ENCODE measurements at regions not wholly inside any gene's neighbourhood (a gene's known extent, or its start where the extent isn't known, plus 50 kb on each side); places are given as distances from the start of the nearest gene placed in this dataset.

DNA sequence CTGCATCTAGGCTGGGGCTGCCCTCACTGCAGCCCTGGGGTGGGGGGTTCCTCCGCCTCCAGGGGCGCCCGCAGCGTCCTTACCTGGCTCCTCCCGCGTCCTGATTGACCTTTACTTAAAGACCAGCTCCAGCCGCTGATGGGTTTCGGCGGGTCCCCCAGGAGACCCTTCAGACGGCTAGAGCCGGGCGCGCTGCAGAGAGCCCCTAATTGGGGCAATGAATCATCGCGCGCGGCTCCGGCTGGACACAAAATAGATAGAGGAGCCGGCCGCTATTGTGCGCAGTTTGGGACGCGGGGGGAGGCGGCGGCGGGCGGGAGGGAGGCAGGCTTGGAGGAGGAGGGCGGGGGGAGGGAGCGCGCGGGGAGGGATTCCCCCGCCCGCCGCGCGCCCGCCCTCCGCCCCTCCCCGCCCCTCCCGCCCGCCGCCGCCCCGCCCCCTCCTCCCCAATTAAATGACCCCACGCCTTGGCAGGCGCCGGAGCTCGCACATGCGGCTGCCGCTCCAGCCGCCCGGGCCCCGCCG, 56.5 kb upstream of the CIBAR2 start:
- Histone ChIP-seq H3K27me3 (peaks cover 0 to 52% (median 14%) of the 10 kb centered on the region in 3 donors), H3K4me1 (peaks cover 43 to 94% (median 75%) of the 10 kb centered on the region in 4 donors), H3K36me3 (no peaks in the 10 kb centered on the region), H3K27ac (peak overlapping the region in 4 of 5 donors; percentile 34 to 66 (median 45)), H3K4me3 (peak overlapping the region; percentile 27 to 35 (median 32)), H3K9me3 (no peaks in the 10 kb centered on the region)
- WGBS, 5 donors = 4 to 20% (median 8%) methylated on average over 3 to 53 of the region's 54 CpGs; no CpG with 5 or more reads in 1 of the 5 donors
- TF ChIP-seq EP300 (IDR thresholded peaks at IDR 0.05) (no peak), POLR2A (IDR thresholded peaks at IDR 0.05) (no peak), POLR2AphosphoS5 (IDR thresholded peaks at IDR 0.05) (no peak)
- TF ChIP-seq, protein P1, sequence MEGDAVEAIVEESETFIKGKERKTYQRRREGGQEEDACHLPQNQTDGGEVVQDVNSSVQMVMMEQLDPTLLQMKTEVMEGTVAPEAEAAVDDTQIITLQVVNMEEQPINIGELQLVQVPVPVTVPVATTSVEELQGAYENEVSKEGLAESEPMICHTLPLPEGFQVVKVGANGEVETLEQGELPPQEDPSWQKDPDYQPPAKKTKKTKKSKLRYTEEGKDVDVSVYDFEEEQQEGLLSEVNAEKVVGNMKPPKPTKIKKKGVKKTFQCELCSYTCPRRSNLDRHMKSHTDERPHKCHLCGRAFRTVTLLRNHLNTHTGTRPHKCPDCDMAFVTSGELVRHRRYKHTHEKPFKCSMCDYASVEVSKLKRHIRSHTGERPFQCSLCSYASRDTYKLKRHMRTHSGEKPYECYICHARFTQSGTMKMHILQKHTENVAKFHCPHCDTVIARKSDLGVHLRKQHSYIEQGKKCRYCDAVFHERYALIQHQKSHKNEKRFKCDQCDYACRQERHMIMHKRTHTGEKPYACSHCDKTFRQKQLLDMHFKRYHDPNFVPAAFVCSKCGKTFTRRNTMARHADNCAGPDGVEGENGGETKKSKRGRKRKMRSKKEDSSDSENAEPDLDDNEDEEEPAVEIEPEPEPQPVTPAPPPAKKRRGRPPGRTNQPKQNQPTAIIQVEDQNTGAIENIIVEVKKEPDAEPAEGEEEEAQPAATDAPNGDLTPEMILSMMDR (IDR thresholded peaks at IDR 0.05) = no peak
- intact Hi-C loops (cut with DNase I; ENCODE audit: low total_unique reads) = no loop called here
- DNase-seq = peak in 1 of 2 donors; percentile 83

DNA sequence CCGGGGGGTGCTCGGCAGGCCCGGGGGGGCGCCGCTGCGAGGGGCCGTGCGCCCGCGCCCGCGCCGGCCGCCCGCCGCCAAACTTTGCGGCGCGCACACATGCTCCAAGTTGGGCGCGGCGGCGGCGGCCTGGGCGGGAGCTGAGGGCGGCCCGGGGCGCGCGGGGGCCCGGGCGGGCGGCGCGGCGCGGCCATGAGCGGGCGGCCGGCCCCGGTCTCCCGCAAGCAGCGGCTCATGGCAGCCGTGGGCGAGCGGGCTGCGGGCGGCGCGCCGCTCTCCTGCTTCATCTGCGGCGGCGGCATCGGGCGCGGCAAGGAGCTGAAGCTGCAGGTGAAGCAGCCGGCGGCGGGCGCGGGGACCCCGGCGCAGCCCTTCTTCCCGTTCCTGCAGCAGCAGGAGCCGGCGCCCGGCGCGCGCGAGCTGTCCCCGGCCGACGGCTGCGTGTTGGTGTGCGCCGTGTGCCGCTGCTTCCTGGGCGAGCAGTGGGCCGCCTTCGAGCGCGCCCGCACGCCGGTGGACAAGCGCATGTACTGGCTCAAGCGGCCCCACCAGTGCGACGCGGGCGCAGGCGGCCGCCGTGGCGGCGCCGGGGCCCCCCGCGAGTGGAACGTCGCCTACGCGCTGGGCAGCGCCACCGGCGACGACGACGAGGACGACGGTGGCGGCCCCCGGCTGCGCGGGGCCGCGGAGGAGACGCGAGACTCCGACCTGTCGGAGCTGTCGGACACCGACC, 57.2 kb upstream of the CIBAR2 start:
- peak overlapping the region in 2 of 5 donors; percentile 52 to 66 for H3K27ac ChIP-seq

DNA sequence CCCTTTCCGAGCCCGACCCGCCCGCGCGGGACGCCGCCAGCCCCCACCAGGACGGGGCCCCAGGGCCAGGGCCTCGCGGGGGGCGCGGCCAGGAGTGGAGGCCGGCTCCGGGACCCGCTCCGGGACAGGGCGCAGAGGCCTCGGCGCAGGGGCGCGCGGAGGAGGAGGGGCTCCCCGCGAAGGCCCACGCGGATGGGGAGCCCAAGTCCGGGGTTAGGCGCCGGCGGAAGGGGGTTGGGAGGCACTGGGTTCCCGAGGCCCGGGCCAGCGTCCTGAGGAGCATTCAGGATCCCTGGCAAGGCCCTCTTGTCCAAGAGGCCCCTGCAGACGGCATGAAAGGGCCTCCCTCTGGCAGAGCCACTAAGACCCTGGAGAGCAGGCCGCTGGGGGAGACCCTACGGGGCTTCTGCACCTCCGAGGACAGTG, 57.8 kb upstream of the CIBAR2 start:
- H3K4me1 ChIP-seq = peaks cover 55 to 94% (median 82%) of the 10 kb centered on the region in 4 donors
- no peaks in the 10 kb centered on the region for H3K36me3 ChIP-seq
- no peak for DNase-seq
- H3K27me3 ChIP-seq = peaks cover 0 to 52% (median 14%) of the 10 kb centered on the region in 3 donors
- 0 to 25% (median 16%) methylated on average over 3 to 38 of the region's 38 CpGs for WGBS, 5 donors
- TF ChIP-seq POLR2AphosphoS5 (IDR thresholded peaks at IDR 0.05) (no peak), EP300 (IDR thresholded peaks at IDR 0.05) (no peak), POLR2A (IDR thresholded peaks at IDR 0.05) (no peak)
- TF ChIP-seq, protein P1 (IDR thresholded peaks at IDR 0.05) = no peak
- no peaks in the 10 kb centered on the region for H3K9me3 ChIP-seq
- intact Hi-C loops (cut with DNase I; ENCODE audit: low total_unique reads) = no loop called here
- peak overlapping the region; percentile 52 to 58 (median 55) for H3K4me3 ChIP-seq
- peak overlapping the region in 2 of 5 donors; percentile 52 to 66 for H3K27ac ChIP-seq

More for the DNA sequence above, 57.2 kb upstream of the CIBAR2 start:
- intact Hi-C loops (cut with DNase I; ENCODE audit: low total_unique reads) = no loop called here
- 1 to 3% (median 1%) methylated on average over 36 to 123 of the region's 125 CpGs; no CpG with 5 or more reads in 1 of the 5 donors for WGBS, 5 donors
- Histone ChIP-seq H3K4me1 (peaks cover 51 to 94% (median 79%) of the 10 kb centered on the region in 4 donors), H3K4me3 (peak overlapping the region; percentile 52 to 58 (median 55)), H3K9me3 (no peaks in the 10 kb centered on the region), H3K27me3 (peaks cover 0 to 52% (median 14%) of the 10 kb centered on the region in 3 donors), H3K36me3 (no peaks in the 10 kb centered on the region)
- TF ChIP-seq POLR2A (IDR thresholded peaks at IDR 0.05) = no peak
- peak in 1 of 2 donors; percentile 64 for DNase-seq

DNA sequence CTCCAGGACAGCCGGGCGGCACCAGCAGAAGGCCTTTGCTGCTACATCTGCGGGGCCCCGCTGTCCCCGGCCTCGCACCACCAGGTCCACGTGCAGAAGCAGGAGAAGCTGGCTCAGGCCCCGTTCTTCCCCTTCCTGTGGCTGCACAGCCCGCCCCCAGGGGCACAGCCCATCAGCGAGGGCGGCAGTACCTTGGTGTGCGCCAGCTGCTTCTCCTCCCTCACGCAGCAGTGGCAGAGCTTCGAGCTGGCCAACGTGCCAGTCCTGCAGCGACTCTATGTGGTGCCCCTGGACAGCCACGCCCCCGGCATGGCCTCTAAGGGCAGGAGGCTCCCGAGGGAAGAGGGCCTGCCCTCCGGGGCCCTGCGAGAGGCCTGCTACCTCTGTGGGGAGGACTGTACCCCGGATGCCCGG, 58.3 kb upstream of the CIBAR2 start:
- DNase-seq = no peak
- intact Hi-C loops (cut with DNase I; ENCODE audit: low total_unique reads) = no loop called here
- Histone ChIP-seq H3K27ac (no peak overlapping the region), H3K27me3 (peaks cover 0 to 52% (median 14%) of the 10 kb centered on the region in 3 donors), H3K4me1 (peaks cover 55 to 94% (median 84%) of the 10 kb centered on the region in 4 donors), H3K36me3 (no peaks in the 10 kb centered on the region), H3K4me3 (peak overlapping the region; percentile 52 to 58 (median 55)), H3K9me3 (no peaks in the 10 kb centered on the region)
- TF ChIP-seq EP300 (IDR thresholded peaks at IDR 0.05) = no peak
- no peak for TF ChIP-seq POLR2AphosphoS5 (IDR thresholded peaks at IDR 0.05)
- 73 to 100% (median 82%) methylated on average over 1 to 23 of the region's 23 CpGs for WGBS, 5 donors

DNA sequence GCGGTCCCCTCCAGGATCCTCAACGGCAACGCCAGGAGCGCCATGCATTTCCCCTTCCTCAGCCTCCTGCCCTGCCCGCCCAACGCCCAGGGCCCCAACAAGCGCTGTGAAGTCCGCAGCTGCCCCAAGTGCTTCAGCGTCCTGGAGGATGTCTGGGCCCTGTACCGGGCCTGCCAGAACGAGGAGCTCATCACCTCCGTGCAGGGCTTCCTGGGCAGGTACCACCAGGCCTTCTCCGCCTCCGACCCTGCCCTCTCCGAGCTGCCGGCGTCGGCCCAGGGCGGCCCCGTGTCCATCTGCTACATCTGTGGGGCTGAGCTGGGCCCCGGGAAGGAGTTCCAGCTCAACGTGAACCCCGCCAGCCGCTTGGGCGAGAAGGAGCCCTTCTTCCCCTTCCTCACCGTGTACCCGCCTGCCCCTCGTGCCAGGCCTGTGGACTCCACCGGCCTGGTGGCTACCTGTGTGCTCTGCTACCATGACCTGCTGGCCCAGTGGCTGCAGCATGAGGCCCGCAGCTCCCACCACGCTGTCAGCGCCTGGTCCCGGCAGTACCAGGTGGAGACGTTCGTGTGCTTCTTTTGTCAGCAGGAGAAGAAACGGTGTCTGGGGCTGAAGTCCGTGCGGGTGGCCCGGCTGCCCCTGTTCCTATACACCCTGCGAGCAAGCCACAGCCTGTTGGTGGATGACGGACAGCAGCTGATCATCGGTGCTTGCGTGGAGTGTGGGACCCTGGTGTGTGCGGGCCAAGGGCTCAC, 58.9 kb upstream of the CIBAR2 start:
- Histone ChIP-seq H3K36me3 (no peaks in the 10 kb centered on the region), H3K4me1 (peaks cover 55 to 94% (median 87%) of the 10 kb centered on the region in 4 donors), H3K27ac (peak overlapping the region in 3 of 5 donors; percentile 44 to 57 (median 52)), H3K27me3 (peaks cover 0 to 52% (median 14%) of the 10 kb centered on the region in 3 donors), H3K9me3 (no peaks in the 10 kb centered on the region), H3K4me3 (peak overlapping the region; percentile 30 to 58 (median 55))
- no peak for DNase-seq
- intact Hi-C loops (cut with DNase I; ENCODE audit: low total_unique reads) = no loop called here
- TF ChIP-seq, protein P1 (IDR thresholded peaks at IDR 0.05) = no peak
- no peak for TF ChIP-seq POLR2AphosphoS5 (IDR thresholded peaks at IDR 0.05)
- TF ChIP-seq EP300 (IDR thresholded peaks at IDR 0.05) = no peak
- no peak for TF ChIP-seq POLR2A (IDR thresholded peaks at IDR 0.05)
- WGBS, 5 donors = 79 to 88% (median 84%) methylated on average over 17 to 44 of the region's 44 CpGs
